Panc1 (cell line): ENCODE measurements at regions not wholly inside any gene's neighbourhood (a gene's known extent, or its start where the extent isn't known, plus 50 kb on each side); places are given as distances from the start of the nearest gene placed in this dataset.

Experiments used
- ATAC-seq: fragments of 200-7000 bp; cut with Tn5 transposase; 2 replicates; pipeline ENCODE4 v1.9.1; 2020; ENCODE audit warnings: mild to moderate bottlenecking, moderate library complexity
- BruUV-seq: library from RNA; stranded (reverse); fragments of 400-500 nt; replicated peaks from 2 replicates; lab custom pipeline; 2021; lab: Mats Ljungman, UMichigan
- CTCF ChIA-PET: fragments of 300-600 bp; sonication (Branson Sonifier 250); formaldehyde crosslinking; loops from one replicate; lab custom pipeline; 2022; ENCODE audit warnings: antibody characterized with exemption; lab: Charles Lee
- POLR2A ChIA-PET: fragments of 300-600 bp; sonication (Branson Sonifier 250); formaldehyde crosslinking; loops from one replicate; lab custom pipeline; 2022; ENCODE audit warnings: antibody characterized with exemption; lab: Charles Lee
- DNase-seq: peaks from one replicate; pipeline ENCODE4 v3.0.0-alpha.2; 2010; ENCODE audit warnings: low read depth, low spot score
- H3K27ac ChIP-seq: 2 replicates; pipeline ENCODE4 v1.5.1; 2011; ENCODE audit warnings: mild to moderate bottlenecking, low read length, inconsistent platforms
- H3K27me3 ChIP-seq: fragments of 200-500 bp; sonication (Bioruptor generic); 2 replicates; pipeline ENCODE4 v1.6.0; 2014; ENCODE audit warnings: low read length, inconsistent platforms; ENCODE audit not compliant: control insufficient read depth, insufficient read depth
- H3K36me3 ChIP-seq: fragments of 200-500 bp; sonication (Bioruptor generic); 2 replicates; pipeline ENCODE4 v1.5.1; 2014; ENCODE audit warnings: inconsistent platforms, mild to moderate bottlenecking, low read length, moderate library complexity; ENCODE audit not compliant: control insufficient read depth, insufficient read depth
- H3K4me1 ChIP-seq: 2 replicates; pipeline ENCODE4 v1.5.1; 2011; ENCODE audit warnings: inconsistent platforms, mild to moderate bottlenecking, low read length, moderate library complexity; ENCODE audit not compliant: control insufficient read depth, insufficient read depth
- H3K4me3 ChIP-seq, 2 experiments: 2 replicates each; pipeline ENCODE4 v1.5.1; 2011 to 2012; ENCODE audit warnings: low read depth in 2 of 2, low read length in 2 of 2, mild to moderate bottlenecking in 2 of 2, inconsistent platforms in 1 of 2, moderate library complexity in 1 of 2
- H3K9me3 ChIP-seq: fragments of 200-500 bp; sonication (Bioruptor generic); 2 replicates; pipeline ENCODE4 v1.5.1; 2014; ENCODE audit warnings: low read depth, mild to moderate bottlenecking, inconsistent platforms, low read length, moderate library complexity; ENCODE audit not compliant: control insufficient read depth, insufficient read depth
- CTCF ChIP-seq: fragments of 450-650 bp; IDR thresholded peaks from 2 replicates; pipeline ENCODE4 v1.5.1; 2017; ENCODE audit warnings: mild to moderate bottlenecking
- POLR2AphosphoS5 ChIP-seq: IDR thresholded peaks from 2 replicates; pipeline ENCODE4 v1.6.1; 2012; ENCODE audit warnings: mild to moderate bottlenecking, low read depth, low read length, moderate library complexity
- SIN3A ChIP-seq: IDR thresholded peaks from 2 replicates; pipeline ENCODE4 v1.6.1; 2012; ENCODE audit warnings: low read depth, mild to moderate bottlenecking, low read length, moderate library complexity, borderline replicate concordance; ENCODE audit not compliant: insufficient read depth
- TCF7L2 ChIP-seq: IDR thresholded peaks from 2 replicates; pipeline ENCODE4 v1.6.1; 2011; ENCODE audit warnings: mild to moderate bottlenecking, low read depth, low read length, inconsistent platforms
- in situ Hi-C: cut with HindIII; loops from 2 replicates; pipeline ENCODE4 v1.10.0; 2016; ENCODE audit warnings: low sequenced_read_pairs, low pct_unique_long_range_greater_than_20kb
- intact Hi-C: fragments of 100-400 bp; cut with micrococcal nuclease; formaldehyde crosslinking; loops from one replicate; pipeline ENCODE4 v1.10.0; 2022; ENCODE audit not compliant: unreplicated experiment
- TF ChIP-seq, protein P1 (sequence below), 2 experiments: IDR thresholded peaks; 2 replicates each; pipeline ENCODE4 v1.6.1; 2011 to 2012; ENCODE audit warnings: low read depth in 2 of 2, control low read depth in 1 of 2, low read length in 1 of 2, mild to moderate bottlenecking in 1 of 2, moderate library complexity in 1 of 2; ENCODE audit not compliant: insufficient read depth in 1 of 2

GRCh38 chr10:31124852-31125251, 93.2 kb upstream of the ZNF438 start:
- no TSS peak for BruUV-seq
- H3K4me1 ChIP-seq: no peaks in the 10 kb centered on the region
- no peak overlapping the region for H3K4me3 ChIP-seq
- H3K27me3 ChIP-seq: no peaks in the 10 kb centered on the region
- ChIA-PET POLR2A (interaction anchor here (0.5 kb wide), 1 partner anchor 92 kb away, joined by 3 read pairs; no protein-coding TSS in a partner anchor), CTCF (no interaction called here)
- TF ChIP-seq SIN3A (no peak), CTCF (no peak), TCF7L2 (no peak), POLR2AphosphoS5 (no peak)
- TF ChIP-seq, protein P1, sequence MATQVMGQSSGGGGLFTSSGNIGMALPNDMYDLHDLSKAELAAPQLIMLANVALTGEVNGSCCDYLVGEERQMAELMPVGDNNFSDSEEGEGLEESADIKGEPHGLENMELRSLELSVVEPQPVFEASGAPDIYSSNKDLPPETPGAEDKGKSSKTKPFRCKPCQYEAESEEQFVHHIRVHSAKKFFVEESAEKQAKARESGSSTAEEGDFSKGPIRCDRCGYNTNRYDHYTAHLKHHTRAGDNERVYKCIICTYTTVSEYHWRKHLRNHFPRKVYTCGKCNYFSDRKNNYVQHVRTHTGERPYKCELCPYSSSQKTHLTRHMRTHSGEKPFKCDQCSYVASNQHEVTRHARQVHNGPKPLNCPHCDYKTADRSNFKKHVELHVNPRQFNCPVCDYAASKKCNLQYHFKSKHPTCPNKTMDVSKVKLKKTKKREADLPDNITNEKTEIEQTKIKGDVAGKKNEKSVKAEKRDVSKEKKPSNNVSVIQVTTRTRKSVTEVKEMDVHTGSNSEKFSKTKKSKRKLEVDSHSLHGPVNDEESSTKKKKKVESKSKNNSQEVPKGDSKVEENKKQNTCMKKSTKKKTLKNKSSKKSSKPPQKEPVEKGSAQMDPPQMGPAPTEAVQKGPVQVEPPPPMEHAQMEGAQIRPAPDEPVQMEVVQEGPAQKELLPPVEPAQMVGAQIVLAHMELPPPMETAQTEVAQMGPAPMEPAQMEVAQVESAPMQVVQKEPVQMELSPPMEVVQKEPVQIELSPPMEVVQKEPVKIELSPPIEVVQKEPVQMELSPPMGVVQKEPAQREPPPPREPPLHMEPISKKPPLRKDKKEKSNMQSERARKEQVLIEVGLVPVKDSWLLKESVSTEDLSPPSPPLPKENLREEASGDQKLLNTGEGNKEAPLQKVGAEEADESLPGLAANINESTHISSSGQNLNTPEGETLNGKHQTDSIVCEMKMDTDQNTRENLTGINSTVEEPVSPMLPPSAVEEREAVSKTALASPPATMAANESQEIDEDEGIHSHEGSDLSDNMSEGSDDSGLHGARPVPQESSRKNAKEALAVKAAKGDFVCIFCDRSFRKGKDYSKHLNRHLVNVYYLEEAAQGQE (IDR thresholded peaks at IDR 0.05; ENCODE audit: insufficient read depth in 1 of 2, low read depth in 2 of 2, low read length in 1 of 2): no peak
- H3K9me3 ChIP-seq: no peaks in the 10 kb centered on the region
- DNase-seq: no peak
- in situ Hi-C loops (no loop called here), intact Hi-C loops (no loop called here)
- H3K36me3 ChIP-seq: no peaks in the 10 kb centered on the region
- H3K27ac ChIP-seq: no peak overlapping the region
- no peak for ATAC-seq

DNA sequence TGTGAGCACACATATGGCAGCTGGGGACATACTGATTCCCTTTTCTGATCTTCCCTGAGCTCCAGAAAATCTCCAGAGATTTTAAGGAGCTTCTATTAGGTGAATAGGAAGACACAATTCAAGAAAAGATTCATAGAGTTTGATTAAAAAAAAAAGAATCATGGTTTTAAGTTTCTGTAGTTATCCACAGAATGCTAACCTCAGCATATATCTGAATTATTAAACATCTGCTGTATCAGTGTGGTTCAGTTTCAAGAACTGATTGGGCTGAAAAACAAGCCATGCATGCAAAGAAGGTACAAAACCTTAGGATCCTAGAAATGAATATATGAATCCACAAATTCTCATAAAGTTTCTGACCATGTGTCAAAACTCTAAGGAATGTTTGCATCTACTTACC, 94.1 kb upstream of the ZNF438 start:
- no peaks in the 10 kb centered on the region for H3K4me1 ChIP-seq
- BruUV-seq: no TSS peak
- DNase-seq (no peak), ATAC-seq (no peak)
- in situ Hi-C loops: no loop called here
- H3K27me3 ChIP-seq: no peaks in the 10 kb centered on the region
- intact Hi-C loops: no loop called here
- POLR2A ChIA-PET: no interaction called here
- H3K27ac ChIP-seq: no peak overlapping the region
- no peak overlapping the region for H3K4me3 ChIP-seq
- TF ChIP-seq, protein P1 (IDR thresholded peaks at IDR 0.05; ENCODE audit: insufficient read depth in 1 of 2, low read depth in 2 of 2, low read length in 1 of 2): no peak
- no peaks in the 10 kb centered on the region for H3K9me3 ChIP-seq
- CTCF ChIA-PET: no interaction called here
- H3K36me3 ChIP-seq: no peaks in the 10 kb centered on the region
